ACHN (cell line): ENCODE measurements at regions not wholly inside any gene's neighbourhood (a gene's known extent, or its start where the extent isn't known, plus 50 kb on each side); places are given as distances from the start of the nearest gene placed in this dataset.

Source experiments
- DNase-seq: peaks from one replicate; pipeline ENCODE4 v3.0.0-alpha.2; 2015
- in situ Hi-C: cut with HindIII; loops from 2 replicates; pipeline ENCODE4 v1.10.0; 2017; ENCODE audit warnings: low sequenced_read_pairs, low pct_ligation_motif_present, low pct_unique_long_range_greater_than_20kb

DNA sequence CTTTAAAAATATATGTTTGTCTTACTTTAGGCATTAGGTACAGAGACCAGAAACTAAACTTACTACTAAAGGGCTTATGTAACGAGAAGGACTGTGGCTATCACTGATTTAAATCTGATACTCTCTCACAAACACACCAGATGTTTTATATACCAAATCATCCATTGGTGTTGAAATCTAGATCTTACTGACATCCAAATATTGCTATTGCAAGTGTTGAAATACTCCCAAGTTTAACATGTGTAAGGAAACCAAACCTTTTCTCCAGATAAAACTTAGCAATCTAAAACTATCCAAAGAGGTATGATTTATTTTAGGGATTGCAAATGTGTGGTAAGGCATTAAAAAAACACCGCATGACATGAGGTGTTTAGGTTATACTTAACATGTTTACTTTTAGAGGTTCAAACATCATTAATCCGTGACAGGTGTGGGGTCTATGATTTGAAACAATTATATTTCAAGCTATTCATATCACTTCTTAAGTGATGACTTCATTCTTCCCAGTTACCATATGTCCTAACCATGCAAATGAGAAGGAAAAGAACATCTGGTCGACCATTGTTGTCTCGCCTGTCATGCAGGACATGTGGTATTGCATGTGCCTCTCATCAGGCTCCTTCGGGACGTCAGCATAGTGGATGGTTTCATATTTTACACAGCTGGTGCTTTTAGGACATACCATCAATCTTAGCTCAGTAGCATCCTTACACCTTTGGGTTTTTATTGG lies 168.3 kb upstream of the SPACA1 start:
- no peak for DNase-seq
- in situ Hi-C loops: no loop called here

DNA sequence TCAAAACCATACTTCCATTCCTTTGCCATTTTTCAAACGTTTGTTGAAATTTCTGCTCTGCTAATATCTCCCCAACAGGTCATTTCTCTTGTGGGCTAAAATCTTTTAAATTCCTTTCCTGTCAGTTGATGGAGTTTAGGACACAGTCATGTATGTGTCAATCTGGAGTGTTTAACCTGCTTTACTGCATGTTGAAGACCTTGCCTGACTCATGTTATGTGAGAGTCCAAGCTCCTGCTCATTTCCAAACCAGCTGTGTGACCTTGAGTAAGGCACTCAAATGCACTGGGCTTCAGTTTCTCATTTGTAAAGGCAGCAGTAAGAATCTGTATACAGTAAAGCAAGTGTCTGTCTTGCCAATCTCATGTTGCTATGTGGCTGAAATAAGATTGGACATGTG lies 171.9 kb upstream of the SPACA1 start:
- in situ Hi-C loops: no loop called here
- DNase-seq: no peak

DNA sequence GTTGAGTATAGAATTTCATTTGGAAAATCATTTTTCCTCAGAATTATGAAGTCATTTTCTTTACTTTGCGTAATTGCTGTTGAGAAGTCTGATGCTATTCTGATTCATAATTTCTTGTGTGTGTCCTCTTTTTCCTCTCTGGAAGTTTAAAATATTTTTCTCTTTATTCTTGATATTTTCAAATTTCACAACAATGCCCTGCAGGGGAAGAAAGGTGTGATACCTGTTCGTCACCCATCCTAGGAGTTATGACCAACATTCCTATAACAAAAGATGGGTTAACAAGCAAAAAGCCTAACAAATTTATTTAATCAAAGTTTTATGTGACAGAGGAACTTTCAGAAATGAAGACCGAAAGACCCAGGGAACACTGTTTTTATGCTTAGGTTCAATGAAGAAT lies 171.5 kb upstream of the AKIRIN2 start:
- DNase-seq: no peak
- in situ Hi-C loops: no loop called here

DNA sequence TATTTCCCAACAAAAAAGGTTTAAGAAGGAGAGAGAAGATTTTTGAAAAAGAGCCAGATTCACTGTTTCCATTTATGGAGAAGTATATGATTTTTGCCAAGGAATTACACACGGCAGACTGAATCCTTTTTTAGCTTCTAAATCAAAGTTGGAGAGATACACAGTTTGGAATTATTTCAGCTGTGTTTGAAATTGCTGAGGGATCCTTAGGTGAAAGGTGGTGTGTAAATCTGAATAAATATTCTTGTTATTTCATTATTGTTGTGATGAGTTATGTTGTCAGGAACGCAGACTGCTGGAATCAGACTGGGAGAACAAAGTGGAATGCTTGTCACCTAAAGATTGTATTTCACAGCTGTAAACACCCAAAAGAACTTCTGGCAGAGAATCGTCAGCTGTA lies 168.5 kb upstream of the AKIRIN2 start:
- in situ Hi-C loops: no loop called here
- DNase-seq: no peak

DNA sequence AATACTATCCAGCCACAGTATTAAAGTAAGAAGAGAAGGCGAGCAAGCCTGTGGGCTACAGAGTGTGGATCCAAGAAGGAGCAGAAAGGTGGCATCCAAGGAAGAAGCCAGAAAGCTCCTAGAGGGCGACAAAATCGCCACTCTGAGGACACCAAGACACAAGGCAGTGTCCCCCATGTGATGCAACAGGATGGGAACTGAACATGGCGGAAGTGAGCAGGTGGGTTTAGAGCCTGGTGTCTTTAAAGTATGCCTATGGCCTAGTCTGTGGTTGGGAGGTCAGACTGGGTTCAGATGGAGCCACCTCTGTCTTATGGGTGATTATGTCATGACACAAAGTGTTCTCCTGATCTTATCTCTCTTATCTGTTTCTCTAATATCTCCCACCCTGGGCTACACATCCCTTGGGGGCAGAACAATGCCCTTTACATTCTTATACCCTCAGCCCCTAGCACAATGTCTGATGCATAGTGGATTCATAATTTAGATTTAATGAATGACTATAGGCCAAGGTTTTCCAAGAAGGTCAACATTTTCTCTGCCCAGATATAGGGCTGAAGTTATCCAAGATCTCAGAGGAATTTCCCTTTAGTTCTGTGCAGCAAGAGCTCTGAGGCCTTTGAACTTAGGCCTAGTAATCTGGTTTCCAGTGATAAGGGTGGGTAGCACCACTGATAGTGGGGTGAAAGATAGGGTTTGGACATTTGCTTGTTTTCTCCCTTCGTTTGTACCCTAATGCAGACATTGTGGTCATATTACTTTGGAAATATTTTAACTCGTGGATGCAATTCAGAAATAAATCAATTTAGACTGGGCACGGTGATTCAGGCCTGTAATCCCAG lies 167.3 kb upstream of the AKIRIN2 start:
- DNase-seq: no peak
- in situ Hi-C loops: no loop called here

DNA sequence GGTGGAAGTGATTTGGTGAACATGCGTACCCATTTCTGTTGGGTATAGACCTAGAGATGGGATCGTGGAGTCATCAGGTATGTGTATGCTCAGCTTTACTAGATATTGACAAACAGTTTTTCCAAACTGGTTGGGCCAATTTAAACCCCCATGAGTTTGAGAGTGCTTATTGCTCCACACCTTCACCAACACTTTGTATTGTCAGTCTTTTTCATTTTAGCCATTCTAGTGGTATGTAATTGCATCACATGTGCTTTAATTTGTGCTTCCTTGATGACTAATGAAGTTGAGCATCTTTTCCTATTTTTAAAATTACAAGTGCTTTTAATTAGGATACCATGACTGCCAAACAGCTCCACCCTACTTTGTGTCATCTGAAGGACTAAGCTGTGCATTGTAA lies 158.9 kb upstream of the AKIRIN2 start:
- in situ Hi-C loops: no loop called here
- DNase-seq: no peak

DNA sequence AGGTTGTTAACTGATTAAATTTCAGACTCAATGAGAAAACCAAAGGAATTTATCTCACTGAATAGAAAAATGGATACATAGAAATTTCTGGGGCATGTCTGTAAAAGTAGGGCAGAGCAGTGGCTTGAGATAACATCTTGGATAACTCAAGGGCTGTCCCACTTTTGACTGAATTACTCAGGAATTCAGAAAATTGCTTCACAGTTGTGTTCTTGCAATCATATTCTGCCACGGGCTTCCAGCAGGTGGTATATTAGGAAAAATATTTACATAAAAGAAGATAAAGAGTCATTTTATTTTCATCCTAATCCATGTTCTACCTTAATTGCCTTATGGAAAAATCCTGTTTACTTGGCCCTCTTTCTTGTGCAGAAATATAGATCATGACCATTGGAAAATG lies 156.4 kb upstream of the AKIRIN2 start:
- in situ Hi-C loops: no loop called here
- DNase-seq: no peak

DNA sequence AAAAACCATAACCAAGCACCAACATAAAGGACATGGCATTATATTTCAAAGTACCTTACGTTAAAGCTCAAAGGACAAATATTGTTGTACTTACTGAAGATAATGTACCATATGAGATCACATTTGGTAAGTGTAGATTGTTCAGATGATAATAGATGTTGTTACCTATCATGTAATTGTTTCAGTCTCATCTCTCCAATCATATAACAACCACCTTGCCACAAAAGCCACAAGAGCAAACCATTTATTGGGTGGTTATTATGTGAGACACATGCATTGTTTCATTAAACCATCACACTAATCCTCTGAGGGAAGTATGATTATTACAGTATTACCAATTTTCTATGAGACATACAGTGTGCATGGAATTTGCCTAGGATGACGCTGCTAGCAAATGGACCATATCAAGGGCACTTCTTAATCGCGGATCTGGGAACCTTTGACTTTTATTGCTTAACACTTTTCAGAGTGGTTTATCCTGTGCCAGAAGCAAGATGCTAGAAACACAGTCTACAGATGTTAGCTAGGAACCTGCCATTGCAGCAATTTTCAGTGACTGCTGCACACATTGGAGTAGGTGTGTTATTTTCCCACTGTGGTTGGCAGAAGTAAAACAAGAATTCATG lies 149.8 kb upstream of the AKIRIN2 start:
- in situ Hi-C loops: no loop called here
- DNase-seq: no peak

DNA sequence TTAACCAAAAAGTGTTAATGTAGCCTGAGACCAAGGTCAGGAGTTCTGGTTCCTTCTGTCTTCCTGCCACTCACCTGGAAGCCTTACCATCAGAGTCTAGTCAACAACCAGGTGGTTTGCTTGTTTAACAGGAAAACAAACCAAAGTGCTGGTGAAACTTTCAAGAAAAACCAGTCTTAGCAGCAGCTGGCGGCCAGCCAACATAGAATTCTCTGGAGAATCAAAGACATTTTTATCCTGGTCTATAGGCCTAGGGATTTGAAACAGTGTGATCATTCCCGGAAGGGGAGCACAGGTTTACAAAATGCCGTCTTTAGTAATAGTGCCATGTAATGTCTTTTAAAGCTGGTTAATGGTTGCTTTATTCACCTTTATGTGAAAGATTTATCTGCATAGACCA lies 146.6 kb upstream of the AKIRIN2 start:
- in situ Hi-C loops: no loop called here
- no peak for DNase-seq

DNA sequence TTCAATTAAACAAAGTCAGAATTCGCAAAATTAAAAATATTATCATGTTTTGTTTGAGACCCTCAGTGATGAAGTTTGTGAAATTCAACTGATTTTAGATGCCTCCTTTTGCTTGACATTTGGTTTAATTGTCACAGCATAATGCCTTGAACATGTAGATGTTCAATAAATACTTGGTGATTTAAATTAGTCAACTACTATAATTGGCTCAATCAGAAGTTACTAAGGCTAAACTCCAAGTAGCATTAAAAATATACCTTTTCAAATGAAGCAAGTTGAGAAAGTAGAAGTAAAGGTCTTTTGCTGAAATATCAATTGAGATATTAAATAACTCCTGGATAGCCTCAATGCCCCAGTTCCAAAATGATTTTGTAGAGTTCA lies 145.8 kb upstream of the AKIRIN2 start:
- DNase-seq: no peak
- in situ Hi-C loops: no loop called here

DNA sequence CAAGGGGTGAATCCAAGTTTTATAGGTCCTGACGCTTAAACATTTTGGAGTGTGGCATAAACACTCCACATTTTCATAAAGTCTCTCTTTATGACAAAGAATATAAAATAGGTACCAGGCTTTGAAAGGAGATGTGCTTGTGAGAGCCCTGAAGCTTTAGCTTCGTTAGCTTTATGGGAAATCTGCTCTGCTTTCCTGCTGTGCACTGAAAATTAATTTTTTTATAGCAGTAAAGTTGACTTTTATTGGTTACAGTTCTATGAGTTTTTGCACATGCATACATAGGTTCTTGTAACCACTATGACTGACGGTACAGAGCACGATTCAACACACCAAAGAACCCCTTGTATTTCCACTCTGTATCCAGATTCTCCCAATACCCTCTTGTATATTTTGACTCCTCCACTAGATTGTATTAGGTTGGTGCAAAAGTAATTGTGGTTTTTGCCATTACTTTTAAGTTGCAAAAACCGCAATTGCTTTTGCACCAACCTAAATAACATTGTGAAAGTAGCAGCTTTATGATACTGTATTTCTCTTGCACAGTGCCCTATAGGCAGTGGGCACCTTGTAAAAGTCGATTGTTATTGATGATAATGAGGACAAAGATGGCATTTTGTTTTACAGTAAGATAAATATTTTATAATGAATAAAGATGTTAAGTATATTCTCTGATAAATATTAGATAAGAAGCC lies 145.2 kb upstream of the AKIRIN2 start:
- DNase-seq: no peak
- in situ Hi-C loops: no loop called here

DNA sequence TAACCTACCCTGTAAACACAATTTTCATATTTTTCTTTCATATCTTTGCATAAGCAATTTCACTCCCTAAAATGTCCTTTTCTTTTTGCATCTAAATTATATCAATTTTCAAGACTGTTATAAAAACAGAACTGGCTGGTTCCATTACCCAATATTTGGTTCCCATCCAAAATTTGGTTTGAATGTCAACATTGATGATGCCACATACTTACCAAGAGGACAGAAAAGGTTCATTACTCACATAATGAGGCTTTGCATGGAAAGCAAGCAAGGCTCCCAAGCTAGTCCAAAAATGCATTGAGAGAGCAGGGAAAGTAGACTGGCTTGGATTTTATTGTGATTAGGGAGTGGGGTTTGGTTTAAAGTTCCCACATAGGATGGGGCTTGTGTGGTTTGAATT lies 144.4 kb upstream of the AKIRIN2 start:
- in situ Hi-C loops: no loop called here
- no peak for DNase-seq

DNA sequence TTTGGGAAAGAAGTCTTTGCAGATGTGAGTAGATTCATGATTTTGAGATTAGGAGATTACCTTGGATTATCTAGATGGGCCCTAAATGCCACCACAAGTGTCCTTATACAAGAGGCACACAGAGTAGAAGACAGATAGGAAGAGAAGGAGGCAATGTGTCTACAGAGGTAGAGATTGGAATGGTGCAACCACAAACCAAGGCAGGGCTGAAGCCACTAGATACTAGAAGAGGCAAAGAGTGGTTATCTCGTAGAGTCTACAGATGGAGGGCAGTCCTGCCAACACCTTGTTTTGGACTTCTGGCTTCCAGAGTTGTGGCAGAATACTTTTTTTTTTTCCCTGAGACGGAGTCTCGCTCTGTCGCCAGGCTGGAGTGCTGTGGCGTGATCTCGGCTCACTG lies 138.3 kb upstream of the AKIRIN2 start:
- no peak for DNase-seq
- in situ Hi-C loops: no loop called here

DNA sequence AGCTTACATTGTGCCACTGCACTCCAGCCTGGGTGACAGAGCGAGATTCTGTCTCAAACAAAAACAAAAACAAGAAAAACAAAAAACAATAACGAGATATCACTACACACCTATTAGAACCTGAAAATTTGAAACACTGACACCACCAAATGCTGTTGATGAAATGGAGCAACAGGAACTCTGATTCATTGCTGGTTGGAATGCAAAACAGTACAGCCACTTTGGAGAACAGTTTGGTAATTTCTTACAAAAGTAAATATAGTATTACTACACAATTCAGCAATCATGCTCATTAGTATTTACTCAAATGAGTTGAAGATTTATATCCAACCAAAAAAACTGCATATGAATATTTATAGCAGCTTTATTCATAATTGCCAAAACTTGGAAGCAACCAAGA lies 135.8 kb upstream of the AKIRIN2 start:
- in situ Hi-C loops: no loop called here
- no peak for DNase-seq

DNA sequence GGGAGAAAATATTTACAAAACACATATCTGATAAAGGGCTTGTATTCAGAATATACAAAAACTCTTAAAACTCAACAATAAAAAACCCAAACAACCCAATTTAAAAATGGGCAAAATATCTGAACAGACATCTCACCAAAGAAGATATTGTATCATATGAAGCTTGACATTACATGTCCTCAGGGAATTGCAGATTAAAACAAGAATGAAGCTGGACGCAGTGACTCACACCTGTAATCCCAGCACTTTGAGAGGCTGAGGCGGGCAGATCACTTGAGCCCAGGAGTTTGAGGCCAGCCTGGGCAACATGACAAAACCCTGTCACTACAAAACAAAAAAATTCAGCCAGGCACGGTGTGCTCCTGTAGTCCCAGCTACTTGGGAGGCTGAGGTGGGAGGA lies 135.4 kb upstream of the AKIRIN2 start:
- DNase-seq: no peak
- in situ Hi-C loops: no loop called here

DNA sequence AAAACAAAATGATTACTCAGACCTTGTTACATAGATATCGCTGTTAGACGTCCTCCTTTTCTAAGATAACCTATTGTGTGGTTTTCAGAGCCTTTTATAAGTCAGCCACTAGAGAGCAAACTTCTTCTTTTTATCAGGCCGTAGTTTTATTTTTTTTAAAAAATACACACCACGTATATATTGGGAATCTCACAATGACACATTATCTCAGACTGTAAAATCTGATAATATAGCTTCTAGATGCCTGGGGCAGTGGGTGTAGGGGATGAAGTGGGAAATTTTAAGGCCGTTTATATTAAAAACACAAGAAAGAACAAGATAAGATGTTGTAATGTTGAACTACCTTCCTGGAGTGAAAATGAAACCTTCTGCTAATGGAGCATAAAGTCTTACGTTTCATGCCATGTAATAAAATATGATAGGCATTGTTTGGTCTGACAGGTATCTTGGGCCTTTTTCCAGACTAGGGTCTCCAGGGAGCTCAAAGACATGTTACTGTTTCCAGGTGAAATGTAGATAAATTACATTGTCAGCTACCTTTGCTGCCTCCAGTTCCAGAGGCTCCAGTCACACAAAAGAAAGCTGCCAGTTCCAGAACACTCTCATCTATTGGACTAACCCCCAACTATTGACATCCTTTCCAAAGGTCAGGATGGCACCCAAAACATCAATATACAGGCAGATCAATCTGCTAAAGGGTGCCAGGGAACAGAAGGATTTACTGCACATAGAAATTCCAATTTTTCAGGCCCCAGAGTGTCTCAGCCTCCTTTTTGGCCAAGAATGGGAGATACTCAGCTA lies 130.2 kb upstream of the AKIRIN2 start:
- peak; percentile 52 for DNase-seq
- in situ Hi-C loops: no loop called here

DNA sequence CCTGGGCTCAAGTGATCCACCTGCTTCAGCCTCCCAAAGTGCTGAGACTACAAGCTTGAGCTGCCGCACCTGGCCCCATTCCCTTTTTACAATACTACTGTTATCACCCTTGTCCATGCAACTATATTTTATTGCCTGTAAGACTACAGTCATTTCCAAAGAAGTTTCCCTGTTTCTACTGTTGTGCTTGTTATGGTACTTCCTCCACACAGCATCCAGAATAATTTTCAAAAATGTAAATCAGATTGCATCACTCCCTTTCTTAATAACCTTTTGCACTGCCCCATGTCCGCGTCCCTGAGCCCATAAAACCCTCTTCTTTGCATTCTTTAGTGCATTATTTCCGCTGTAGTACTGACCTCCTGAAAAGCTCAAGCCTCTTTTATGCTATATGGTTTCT lies 128.9 kb upstream of the AKIRIN2 start:
- no peak for DNase-seq
- in situ Hi-C loops: no loop called here

DNA sequence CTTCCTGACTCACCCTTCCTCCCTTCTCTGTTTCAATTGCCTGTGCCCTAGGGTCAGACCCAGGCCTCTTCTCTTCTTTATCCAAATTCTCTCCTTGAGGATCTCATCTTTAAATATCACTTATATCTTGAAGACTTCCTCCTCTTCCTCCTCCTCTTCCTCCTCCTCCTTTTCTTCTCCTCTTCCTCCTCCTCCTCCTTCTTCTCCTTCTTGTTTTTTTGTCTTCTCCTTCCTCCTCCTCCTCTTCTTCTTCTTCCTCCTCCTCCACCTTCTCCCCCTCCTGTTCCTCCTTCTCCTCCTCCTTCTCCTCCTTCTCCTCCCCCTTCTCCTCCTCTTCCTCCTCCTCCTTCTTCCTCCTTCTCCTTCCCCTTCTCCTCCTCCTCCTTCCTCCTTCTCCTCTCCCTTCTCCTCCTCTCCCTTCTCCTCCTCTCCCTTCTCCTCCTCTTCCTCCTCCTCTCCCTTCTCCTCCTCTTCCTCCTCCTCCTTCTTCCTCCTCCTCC lies 127.6 kb upstream of the AKIRIN2 start:
- no peak for DNase-seq
- in situ Hi-C loops: no loop called here
